Aorta (tissue), 5 donors: ENCODE measurements at regions not wholly inside any gene's neighbourhood (a gene's known extent, or its start where the extent isn't known, plus 50 kb on each side); places are given as distances from the start of the nearest gene placed in this dataset.

ENCODE experiments used
- ATAC-seq: fragments of 200-7000 bp; cut with Tn5 transposase; one replicate; pipeline ENCODE4 v1.9.1; 2022; ENCODE audit warnings: moderate library complexity; ENCODE audit not compliant: low FRiP score
- DNase-seq, 2 donors: peaks; one replicate each; pipeline ENCODE4 v3.0.0-alpha.2; 2020
- H3K27ac ChIP-seq, 2 donors: one replicate each; pipeline ENCODE4 v1.5.1; 2013; ENCODE audit warnings: low read length in 2 of 2, mild to moderate bottlenecking in 2 of 2, moderate library complexity in 2 of 2, control low read depth in 1 of 2, inconsistent platforms in 1 of 2, low read depth in 1 of 2
- H3K27me3 ChIP-seq, 2 donors: one replicate each; pipeline ENCODE4 v1.6.1; 2013; ENCODE audit warnings: control low read depth in 1 of 2, low read length in 1 of 2, mild to moderate bottlenecking in 1 of 2, moderate library complexity in 1 of 2; ENCODE audit not compliant: insufficient read depth in 2 of 2, control insufficient read depth in 1 of 2
- H3K36me3 ChIP-seq, 2 donors: one replicate each; pipeline ENCODE4 v1.6.1; 2013; ENCODE audit warnings: control low read depth in 1 of 2, low read length in 1 of 2, mild to moderate bottlenecking in 1 of 2; ENCODE audit not compliant: insufficient read depth in 2 of 2, control insufficient read depth in 1 of 2
- H3K4me1 ChIP-seq, 2 donors: one replicate each; pipeline ENCODE4 v1.6.1; 2013; ENCODE audit warnings: low read length in 2 of 2, control low read depth in 1 of 2, mild to moderate bottlenecking in 1 of 2, moderate library complexity in 1 of 2; ENCODE audit not compliant: insufficient read depth in 2 of 2, control insufficient read depth in 1 of 2
- H3K4me3 ChIP-seq, 2 donors: one replicate each; pipeline ENCODE4 v1.5.1; 2013; ENCODE audit warnings: low read length in 2 of 2, control low read depth in 1 of 2, mild to moderate bottlenecking in 1 of 2
- H3K9me3 ChIP-seq: one replicate; pipeline ENCODE4 v1.6.1; 2013; ENCODE audit warnings: mild to moderate bottlenecking, low read length; ENCODE audit not compliant: control insufficient read depth
- WGBS, 2 donors: extraction: QIAGEN DNeasy Blood & Tissue Kit; methylation state at CpG; one replicate each; pipeline ENCODE4 v1.1.7; 2013; 5-methylcytosine and 5-hydroxymethylcytosine counted together
- intact Hi-C, 2 donors: fragments of 100-400 bp; cut with DNase I; formaldehyde crosslinking; loops; one replicate each; pipeline versions ENCODE4 v1.14.2 to v1.15.0; 2022
- donor health status: healthy with polysubstance abuse.
- donor health status: Bipolar disorder and iron deficiency.
- donor health status: DM: no; HTN: no; CAD: no.
- donor health status: DM: no; HTN: no; CAD: no.
- donor health status: DM: yes; HTN: yes; CAD: no.

DNA sequence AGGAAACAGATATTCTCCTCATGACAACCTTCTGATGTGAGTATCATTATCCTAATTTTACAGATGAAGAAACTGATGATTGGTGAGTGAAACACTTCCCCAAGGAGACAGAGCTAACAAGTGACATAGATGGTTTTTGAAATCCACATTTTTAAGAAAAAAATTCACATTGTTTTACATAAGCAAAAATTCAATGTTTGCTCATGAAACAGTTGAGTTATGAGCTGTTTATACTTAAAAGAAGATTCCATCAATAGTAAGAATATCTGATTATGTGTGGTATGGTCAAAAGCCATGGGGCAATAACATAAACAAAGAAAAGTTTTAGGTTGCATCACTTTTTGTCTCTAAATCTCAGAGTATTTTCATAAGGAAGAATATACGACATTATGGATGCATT is 167.9 kb upstream of the PAPPA start:
- DNase-seq = no peak
- Histone ChIP-seq H3K4me1 (no peaks in the 10 kb centered on the region), H3K4me3 (no peak overlapping the region), H3K27me3 (no peaks in the 10 kb centered on the region), H3K36me3 (no peaks in the 10 kb centered on the region), H3K27ac (no peak overlapping the region), H3K9me3 (no peaks in the 10 kb centered on the region)
- no peak for ATAC-seq
- intact Hi-C loops = no loop called here
- 88 to 95% methylated on average over 1 of the region's 1 CpG for WGBS, 2 donors

DNA sequence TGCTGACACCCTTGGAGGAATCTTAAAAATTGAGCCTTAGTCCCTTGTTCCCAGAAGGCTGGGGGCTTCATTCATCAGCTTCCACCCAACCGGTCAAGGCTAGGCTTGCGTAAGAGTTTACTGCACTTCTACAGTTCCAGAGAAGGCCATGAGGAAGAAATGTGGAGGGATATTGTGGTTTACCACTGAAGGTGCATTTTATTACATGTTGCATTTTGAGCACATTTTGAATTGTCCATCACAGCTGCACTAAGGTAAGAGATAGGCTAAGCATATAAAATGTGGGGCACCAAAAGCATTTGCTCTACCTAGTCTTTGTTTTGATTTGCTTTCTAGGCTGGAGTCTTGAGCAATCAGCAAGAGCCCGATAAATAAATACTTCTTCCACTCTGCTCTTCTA is 167.1 kb upstream of the PAPPA start:
- intact Hi-C loops = no loop called here
- Histone ChIP-seq H3K27ac (no peak overlapping the region), H3K27me3 (no peaks in the 10 kb centered on the region), H3K9me3 (no peaks in the 10 kb centered on the region), H3K4me1 (no peaks in the 10 kb centered on the region), H3K36me3 (no peaks in the 10 kb centered on the region), H3K4me3 (no peak overlapping the region)
- 96 to 99% methylated on average over 3 of the region's 3 CpGs for WGBS, 2 donors
- DNase-seq (no peak), ATAC-seq (no peak)

DNA sequence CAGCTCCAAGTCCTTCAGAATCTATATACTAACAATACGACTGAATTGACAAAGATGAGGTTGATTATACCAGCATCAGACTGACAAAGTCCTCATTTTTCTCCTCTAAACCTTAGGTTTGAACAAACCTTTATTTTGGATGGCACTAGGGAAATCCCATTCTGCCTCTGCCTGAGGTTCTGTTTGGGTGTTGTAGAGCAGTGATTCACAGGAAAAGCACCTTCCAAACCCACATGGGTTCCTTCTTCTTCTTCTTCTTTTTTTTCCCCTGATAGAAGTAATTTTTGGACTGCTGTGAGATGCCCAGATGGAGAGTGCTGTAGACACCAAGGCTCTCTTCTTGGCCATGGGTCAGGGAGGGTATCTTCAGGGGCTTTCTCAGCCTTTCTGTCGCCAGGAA is 164.9 kb upstream of the PAPPA start:
- Histone ChIP-seq H3K4me1 (no peaks in the 10 kb centered on the region), H3K27ac (no peak overlapping the region), H3K9me3 (no peaks in the 10 kb centered on the region), H3K36me3 (no peaks in the 10 kb centered on the region), H3K4me3 (no peak overlapping the region), H3K27me3 (no peaks in the 10 kb centered on the region)
- ATAC-seq (no peak), DNase-seq (no peak)
- 96 to 99% methylated on average over 2 of the region's 2 CpGs for WGBS, 2 donors
- intact Hi-C loops = no loop called here

DNA sequence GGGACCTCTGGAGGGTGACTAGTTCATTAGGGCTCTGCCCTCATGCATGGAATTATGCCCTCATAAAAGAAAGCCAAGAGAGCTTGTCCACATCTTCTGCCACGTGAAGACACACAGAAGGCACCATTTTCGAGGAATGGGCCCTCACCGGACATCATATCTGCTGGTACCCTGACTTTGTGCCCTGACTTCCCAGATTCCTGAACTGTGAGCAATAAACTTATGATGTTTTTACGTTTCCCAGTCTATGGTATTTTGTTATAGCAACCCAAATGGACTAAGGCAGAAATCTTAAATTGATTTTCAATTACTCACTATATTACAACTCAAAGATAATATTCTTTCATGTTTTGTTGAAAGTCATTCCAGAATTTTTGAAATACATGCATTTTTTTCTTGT is 163.8 kb upstream of the PAPPA start:
- no peaks in the 10 kb centered on the region for H3K36me3 ChIP-seq
- no peak overlapping the region for H3K27ac ChIP-seq
- no peak overlapping the region for H3K4me3 ChIP-seq
- intact Hi-C loops = no loop called here
- no peaks in the 10 kb centered on the region for H3K27me3 ChIP-seq
- H3K4me1 ChIP-seq = no peaks in the 10 kb centered on the region
- H3K9me3 ChIP-seq = no peaks in the 10 kb centered on the region
- DNase-seq (no peak), ATAC-seq (no peak)
- WGBS, 2 donors = 95 to 97% methylated on average over 4 of the region's 4 CpGs

DNA sequence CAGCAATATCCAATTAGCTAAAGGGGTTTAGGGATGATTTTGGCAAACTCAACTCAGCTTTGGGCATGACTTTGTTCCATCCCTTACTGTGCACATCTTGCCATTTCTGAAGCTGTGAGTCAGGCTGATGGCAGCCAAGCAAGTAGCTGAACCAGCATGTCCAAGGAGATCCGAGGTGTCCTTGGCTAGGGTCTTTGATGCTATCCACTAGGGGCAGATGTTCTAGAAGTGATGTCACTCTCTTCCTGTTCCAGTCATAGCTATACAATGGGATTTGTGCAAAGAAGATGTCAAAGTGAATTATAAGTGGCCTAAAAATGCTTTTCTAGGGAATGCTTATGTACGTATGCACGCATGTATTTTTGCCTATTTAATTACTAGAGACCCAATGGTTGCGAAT is 160.8 kb upstream of the PAPPA start:
- H3K36me3 ChIP-seq = no peaks in the 10 kb centered on the region
- H3K27ac ChIP-seq = no peak overlapping the region
- no peak for DNase-seq
- H3K4me1 ChIP-seq = no peaks in the 10 kb centered on the region
- H3K27me3 ChIP-seq = no peaks in the 10 kb centered on the region
- H3K4me3 ChIP-seq = no peak overlapping the region
- intact Hi-C loops = no loop called here
- ATAC-seq = no peak
- WGBS, 2 donors = 90 to 92% methylated on average over 4 of the region's 4 CpGs
- no peaks in the 10 kb centered on the region for H3K9me3 ChIP-seq

- Histone ChIP-seq H3K27ac (no peak overlapping the region), H3K4me1 (no peaks in the 10 kb centered on the region), H3K9me3 (no peaks in the 10 kb centered on the region), H3K36me3 (no peaks in the 10 kb centered on the region), H3K27me3 (no peaks in the 10 kb centered on the region), H3K4me3 (no peak overlapping the region)
- DNase-seq (no peak), ATAC-seq (no peak)
- WGBS, 2 donors = 39 to 45% methylated on average over 1 of the region's 1 CpG
- intact Hi-C loops = no loop called here
Measured at GRCh38 chr9:115997923-115998322, 155.7 kb upstream of the PAPPA start.

GRCh38 chr9:115998666-115999065 is 154.9 kb upstream of the PAPPA start:
- no peaks in the 10 kb centered on the region for H3K9me3 ChIP-seq
- H3K4me3 ChIP-seq = no peak overlapping the region
- DNase-seq (no peak), ATAC-seq (no peak)
- intact Hi-C loops = no loop called here
- no peaks in the 10 kb centered on the region for H3K36me3 ChIP-seq
- no peak overlapping the region for H3K27ac ChIP-seq
- no peaks in the 10 kb centered on the region for H3K27me3 ChIP-seq
- H3K4me1 ChIP-seq = no peaks in the 10 kb centered on the region

DNA sequence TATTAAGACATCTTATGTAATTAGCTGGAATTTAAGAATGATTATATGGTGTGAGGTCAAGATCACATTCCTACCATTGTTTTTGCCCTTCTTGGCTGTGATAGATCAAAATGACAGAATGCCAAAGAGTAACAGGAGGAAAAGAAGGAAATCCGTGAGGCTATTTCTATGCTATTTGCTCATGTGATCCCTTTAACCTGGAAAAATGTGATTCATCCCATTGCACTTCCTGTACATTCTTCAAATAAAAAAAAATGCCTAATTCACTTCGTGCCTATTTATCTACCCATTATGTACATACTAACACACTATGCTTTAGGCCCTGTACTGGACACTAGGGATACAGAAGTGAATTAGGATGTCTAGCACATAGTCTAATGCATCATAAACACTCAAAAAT is 154.1 kb upstream of the PAPPA start:
- H3K4me1 ChIP-seq = no peaks in the 10 kb centered on the region
- intact Hi-C loops = no loop called here
- WGBS, 2 donors = 75 to 85% methylated on average over 2 of the region's 2 CpGs

GRCh38 chr9:116000748-116001329 is 152.8 kb upstream of the PAPPA start:
- no peaks in the 10 kb centered on the region for H3K27me3 ChIP-seq
- intact Hi-C loops = no loop called here
- H3K9me3 ChIP-seq = no peaks in the 10 kb centered on the region
- no peaks in the 10 kb centered on the region for H3K36me3 ChIP-seq
- no peak overlapping the region for H3K4me3 ChIP-seq
- H3K27ac ChIP-seq = no peak overlapping the region
- H3K4me1 ChIP-seq = no peaks in the 10 kb centered on the region
- no peak for ATAC-seq
- 72 to 77% methylated on average over 4 of the region's 4 CpGs for WGBS, 2 donors
- no peak for DNase-seq

More for the DNA sequence above, 154.1 kb upstream of the PAPPA start:
- DNase-seq = no peak
- Histone ChIP-seq H3K9me3 (no peaks in the 10 kb centered on the region), H3K4me3 (no peak overlapping the region), H3K36me3 (no peaks in the 10 kb centered on the region), H3K27ac (no peak overlapping the region), H3K27me3 (no peaks in the 10 kb centered on the region)
- ATAC-seq = no peak
